SU-DHL-6 (cell line): ENCODE measurements at regions not wholly inside any gene's neighbourhood (a gene's known extent, or its start where the extent isn't known, plus 50 kb on each side); places are given as distances from the start of the nearest gene placed in this dataset.

Experiments
- H2AFZ ChIP-seq: fragments of 200-600 bp; sonication (generic); 2 replicates; pipeline ENCODE4 v1.6.1; 2014; ENCODE audit warnings: low read depth, mild to moderate bottlenecking, moderate library complexity, mixed read lengths, antibody characterized with exemption, low read length; ENCODE audit not compliant: severe bottlenecking
- H3F3A ChIP-seq: fragments of 200-600 bp; shearing (Covaris generic); 2 replicates; pipeline ENCODE4 v1.6.0; 2016; ENCODE audit warnings: antibody characterized with exemption, mild to moderate bottlenecking; ENCODE audit not compliant: insufficient read depth
- H3K27ac ChIP-seq: fragments of 200-600 bp; sonication (generic); 2 replicates; pipeline ENCODE4 v1.5.1; 2016; ENCODE audit warnings: low read depth, mild to moderate bottlenecking, low read length, moderate library complexity, mixed read lengths
- H3K27me3 ChIP-seq: fragments of 200-600 bp; sonication (generic), shearing (Covaris generic); 2 replicates; pipeline ENCODE4 v1.6.0; 2014; ENCODE audit warnings: mild to moderate bottlenecking, low read length
- H3K36me3 ChIP-seq: fragments of 200-600 bp; sonication (generic); 2 replicates; pipeline ENCODE4 v1.6.1; 2014; ENCODE audit warnings: mild to moderate bottlenecking, low read length, mixed read lengths
- H3K4me2 ChIP-seq: fragments of 300-600, 200-600 bp; shearing (Covaris generic), sonication (generic); 2 replicates; pipeline ENCODE4 v1.6.0; 2014; ENCODE audit warnings: low read length, low read depth, mild to moderate bottlenecking; ENCODE audit not compliant: poor library complexity, severe bottlenecking
- H3K4me3 ChIP-seq: fragments of 200-600 bp; sonication (generic); 2 replicates; pipeline ENCODE4 v1.5.1; 2014; ENCODE audit warnings: antibody characterized with exemption, low read length, mild to moderate bottlenecking, mixed read lengths; ENCODE audit not compliant: insufficient read depth, poor library complexity, severe bottlenecking
- H3K79me2 ChIP-seq: fragments of 200-600 bp; sonication (generic); 2 replicates; pipeline ENCODE4 v1.6.1; 2014; ENCODE audit warnings: mild to moderate bottlenecking, low read length, moderate library complexity; ENCODE audit not compliant: insufficient read depth
- H3K9ac ChIP-seq: fragments of 200-600 bp; sonication (generic); 2 replicates; pipeline ENCODE4 v1.7.0; 2014; ENCODE audit warnings: mild to moderate bottlenecking, low read length
- H3K9me2 ChIP-seq: fragments of 200-600 bp; sonication (generic); replicated peaks from 2 replicates; pipeline ENCODE4 v1.6.1; 2014; ENCODE audit warnings: low read length; ENCODE audit not compliant: insufficient read depth
- H3K9me3 ChIP-seq: fragments of 200-600 bp; sonication (generic); 2 replicates; pipeline ENCODE4 v1.6.1; 2014; ENCODE audit warnings: low read length, mixed read lengths; ENCODE audit not compliant: insufficient read depth
- H4K20me1 ChIP-seq: fragments of 200-600 bp; sonication (generic); 2 replicates; pipeline ENCODE4 v1.6.1; 2014; ENCODE audit warnings: low read depth, mild to moderate bottlenecking, antibody characterized with exemption, low read length, moderate library complexity, mixed read lengths
- CTCF ChIP-seq: fragments of 200-600 bp; sonication (generic); IDR thresholded peaks from one replicate; pipeline ENCODE4 v1.5.1; 2017; ENCODE audit warnings: antibody characterized with exemption, mild to moderate bottlenecking, low read length, moderate library complexity; ENCODE audit not compliant: insufficient read depth, poor library complexity, severe bottlenecking
- EZH2phosphoT487 ChIP-seq: fragments of 200-600 bp; sonication (generic), shearing (Covaris generic); conservative IDR thresholded peaks from 2 replicates; pipeline ENCODE4 v1.6.1; 2018; ENCODE audit warnings: mild to moderate bottlenecking, antibody characterized with exemption, low read length, moderate library complexity, mixed read lengths

GRCh38 chr15:36430726-36431265, 148.6 kb upstream of the CDIN1 start:
- Histone ChIP-seq H3F3A (no peaks in the 10 kb centered on the region), H3K36me3 (no peaks in the 10 kb centered on the region), H3K9me3 (no peaks in the 10 kb centered on the region), H3K9me2 (no peaks in the 10 kb centered on the region; the same call in 1 of the 2 replicates), H3K79me2 (no peaks in the 10 kb centered on the region), H2AFZ (no peak overlapping the region), H3K9ac (no peak overlapping the region), H3K27me3 (no peaks in the 10 kb centered on the region), H3K27ac (no peak overlapping the region), H3K4me2 (no peak overlapping the region), H3K4me3 (no peak overlapping the region), H4K20me1 (no peaks in the 10 kb centered on the region)
- no peak for TF ChIP-seq CTCF
- no peak for TF ChIP-seq EZH2phosphoT487

- Histone ChIP-seq H2AFZ (no peak overlapping the region), H3K36me3 (no peaks in the 10 kb centered on the region), H3K27ac (no peak overlapping the region), H3K9ac (no peak overlapping the region), H3F3A (no peaks in the 10 kb centered on the region), H3K4me3 (no peak overlapping the region), H3K9me2 (no peaks in the 10 kb centered on the region; the same call in 1 of the 2 replicates), H4K20me1 (no peaks in the 10 kb centered on the region), H3K27me3 (no peaks in the 10 kb centered on the region), H3K9me3 (no peaks in the 10 kb centered on the region), H3K79me2 (no peaks in the 10 kb centered on the region), H3K4me2 (no peak overlapping the region)
- no peak for TF ChIP-seq EZH2phosphoT487
These were observed 147.3 kb upstream of the CDIN1 start for GRCh38 chr15:36432161-36432560.

- no peak overlapping the region for H3K27ac ChIP-seq
- H3K4me3 ChIP-seq, result no peak overlapping the region
- TF ChIP-seq CTCF, result no peak
- TF ChIP-seq EZH2phosphoT487, result no peak
- H4K20me1 ChIP-seq, result no peaks in the 10 kb centered on the region
- no peak overlapping the region for H3K4me2 ChIP-seq
- no peaks in the 10 kb centered on the region for H3K36me3 ChIP-seq
- H3F3A ChIP-seq, result no peaks in the 10 kb centered on the region
- no peaks in the 10 kb centered on the region; the same call in 1 of the 2 replicates for H3K9me2 ChIP-seq
- H3K27me3 ChIP-seq, result no peaks in the 10 kb centered on the region
- H3K9ac ChIP-seq, result no peak overlapping the region
- H3K79me2 ChIP-seq, result no peaks in the 10 kb centered on the region
- H2AFZ ChIP-seq, result no peak overlapping the region
- H3K9me3 ChIP-seq, result no peaks in the 10 kb centered on the region
These were observed 145.2 kb upstream of the CDIN1 start for GRCh38 chr15:36434177-36434576.

- Histone ChIP-seq H4K20me1 (no peaks in the 10 kb centered on the region), H3K79me2 (no peaks in the 10 kb centered on the region), H3K36me3 (no peaks in the 10 kb centered on the region), H3K9me3 (no peaks in the 10 kb centered on the region), H3F3A (no peaks in the 10 kb centered on the region), H3K9me2 (no peaks in the 10 kb centered on the region), H2AFZ (no peak overlapping the region), H3K4me3 (no peak overlapping the region), H3K9ac (no peak overlapping the region), H3K27ac (no peak overlapping the region), H3K27me3 (no peaks in the 10 kb centered on the region), H3K4me2 (no peak overlapping the region)
- TF ChIP-seq CTCF, result no peak
- TF ChIP-seq EZH2phosphoT487, result no peak
These were observed 140.9 kb upstream of the CDIN1 start for GRCh38 chr15:36438499-36438898.
